WTC11 (cell line): ENCODE measurements at regions not wholly inside any gene's neighbourhood (a gene's known extent, or its start where the extent isn't known, plus 50 kb on each side); places are given as distances from the start of the nearest gene placed in this dataset.

Experiments used
- ATAC-seq: fragments of 200-7000 bp; cut with Tn5 transposase; 2 replicates; pipeline ENCODE4 v1.10.0; 2021; ENCODE audit warnings: mild to moderate bottlenecking, moderate library complexity
- CTCF ChIA-PET: fragments of 300-600 bp; sonication (Branson Sonifier 250); formaldehyde crosslinking; loops from one replicate; lab custom pipeline; 2021; ENCODE audit warnings: antibody characterized with exemption; lab: Charles Lee
- POLR2A ChIA-PET: fragments of 350-600 bp; sonication (Branson Sonifier 250); formaldehyde crosslinking; loops from one replicate; lab custom pipeline; 2021; ENCODE audit warnings: antibody characterized with exemption; lab: Charles Lee
- DNase-seq: peaks from one replicate; pipeline ENCODE4 v3.0.0; 2021; ENCODE audit warnings: low spot score
- H3K27ac Mint-ChIP-seq: 2 replicates; pipeline ENCODE4 v1.8.0; 2021; ENCODE audit warnings: mixed read lengths
- H3K27me3 Mint-ChIP-seq: 2 replicates; pipeline ENCODE4 v1.8.0; 2021; ENCODE audit warnings: low read depth, mild to moderate bottlenecking, moderate library complexity, mixed read lengths
- H3K36me3 Mint-ChIP-seq: 2 replicates; pipeline ENCODE4 v1.8.0; 2021; ENCODE audit warnings: mixed read lengths
- H3K4me1 Mint-ChIP-seq: 2 replicates; pipeline ENCODE4 v1.8.0; 2022; ENCODE audit warnings: mixed read lengths
- H3K4me3 Mint-ChIP-seq: 2 replicates; pipeline ENCODE4 v1.8.0; 2021; ENCODE audit warnings: mild to moderate bottlenecking, moderate library complexity, mixed read lengths
- H3K9me3 Mint-ChIP-seq: 2 replicates; pipeline ENCODE4 v1.8.0; 2021; ENCODE audit warnings: mixed read lengths
- CREB1 ChIP-seq: sonication (generic); formaldehyde crosslinking; IDR thresholded peaks from 2 replicates; pipeline ENCODE4 v1.8.0; 2023; ENCODE audit warnings: mild to moderate bottlenecking, missing genetic modification reagents
- ELF4 ChIP-seq: sonication (generic); formaldehyde crosslinking; IDR thresholded peaks from 2 replicates; pipeline ENCODE4 v1.8.1; 2022; ENCODE audit warnings: low read depth, mild to moderate bottlenecking, moderate library complexity, missing genetic modification reagents
- FOXP1 ChIP-seq: sonication (generic); formaldehyde crosslinking; IDR thresholded peaks from 2 replicates; pipeline ENCODE4 v1.8.0; 2022; ENCODE audit warnings: missing genetic modification reagents, mild to moderate bottlenecking, moderate library complexity, borderline replicate concordance
- FOXP4 ChIP-seq: sonication (generic); formaldehyde crosslinking; IDR thresholded peaks from 2 replicates; pipeline ENCODE4 v1.8.0; 2022; ENCODE audit warnings: mild to moderate bottlenecking, missing genetic modification reagents
- JAZF1 ChIP-seq: fragments of 250-450 bp; sonication (Bioruptor Pico); IDR thresholded peaks from 2 replicates; pipeline ENCODE4 v1.9.0; 2021; ENCODE audit warnings: moderate library complexity, mild to moderate bottlenecking, inconsistent platforms
- KAT7 ChIP-seq: sonication (generic); formaldehyde crosslinking; IDR thresholded peaks from 2 replicates; pipeline ENCODE4 v1.8.1; 2023; ENCODE audit warnings: missing genetic modification reagents, mild to moderate bottlenecking, borderline replicate concordance
- MAX ChIP-seq: sonication (generic); formaldehyde crosslinking; IDR thresholded peaks from 2 replicates; pipeline ENCODE4 v1.8.0; 2022; ENCODE audit warnings: mild to moderate bottlenecking, missing genetic modification reagents
- NFYB ChIP-seq: sonication (generic); formaldehyde crosslinking; conservative IDR thresholded peaks from 2 replicates; pipeline ENCODE4 v1.8.0; 2022; ENCODE audit warnings: low read depth, missing genetic modification reagents
- PREB ChIP-seq: sonication (generic); formaldehyde crosslinking; IDR thresholded peaks from 2 replicates; pipeline ENCODE4 v1.8.1; 2022; ENCODE audit warnings: mild to moderate bottlenecking, missing genetic modification reagents, moderate library complexity, borderline replicate concordance
- SMAD3 ChIP-seq: sonication (generic); formaldehyde crosslinking; IDR thresholded peaks from 2 replicates; pipeline ENCODE4 v1.8.0; 2022; ENCODE audit warnings: missing genetic modification reagents, mild to moderate bottlenecking, borderline replicate concordance
- SMAD4 ChIP-seq: sonication (generic); formaldehyde crosslinking; IDR thresholded peaks from 2 replicates; pipeline ENCODE4 v1.8.0; 2022; ENCODE audit warnings: mild to moderate bottlenecking, missing genetic modification reagents
- SOX15 ChIP-seq: fragments of 250-450 bp; sonication (Bioruptor Pico); IDR thresholded peaks from 2 replicates; pipeline ENCODE4 v1.9.0; 2021; ENCODE audit warnings: mild to moderate bottlenecking
- TP53 ChIP-seq: sonication (generic); formaldehyde crosslinking; IDR thresholded peaks from 2 replicates; pipeline ENCODE4 v1.8.1; 2023; ENCODE audit warnings: mild to moderate bottlenecking, missing genetic modification reagents
- USF2 ChIP-seq: sonication (generic); formaldehyde crosslinking; IDR thresholded peaks from 2 replicates; pipeline ENCODE4 v1.8.1; 2023; ENCODE audit warnings: mild to moderate bottlenecking, missing genetic modification reagents, moderate library complexity
- ZBTB43 ChIP-seq: sonication (generic); formaldehyde crosslinking; IDR thresholded peaks from 2 replicates; pipeline ENCODE4 v1.8.1; 2023; ENCODE audit warnings: mild to moderate bottlenecking, missing genetic modification reagents
- ZNF317 ChIP-seq: sonication (generic); formaldehyde crosslinking; IDR thresholded peaks from 2 replicates; pipeline ENCODE4 v1.8.1; 2023; ENCODE audit warnings: low read depth, mild to moderate bottlenecking, moderate library complexity, missing genetic modification reagents, borderline replicate concordance

- Mint-ChIP-seq H3K27ac (no peak overlapping the region), H3K4me1 (peaks cover 10% of the 10 kb centered on the region), H3K27me3 (no peaks in the 10 kb centered on the region; the same call in 1 of the 2 replicates), H3K9me3 (peaks cover 13% of the 10 kb centered on the region), H3K4me3 (no peak overlapping the region), H3K36me3 (no peaks in the 10 kb centered on the region; the same call in 1 of the 2 replicates)
- ATAC-seq (no peak), DNase-seq (no peak)
- CTCF ChIA-PET = no interaction called here
- POLR2A ChIA-PET = no interaction called here
- TF ChIP-seq ELF4 (CRISPR knock-in tag) = no peak
- no peak for TF ChIP-seq SOX15 (CRISPR knock-in tag)
Measured at GRCh38 chr15:87219650-87220615, 1036.6 kb downstream of the NTRK3 start.

- peaks cover 32% of the 10 kb centered on the region for H3K4me1 Mint-ChIP-seq
- CTCF ChIA-PET = interaction anchor here (0.9 kb wide), 1 partner anchor 299 kb away, joined by 3 read pairs; no protein-coding TSS in a partner anchor
- DNase-seq = no peak
Measured at GRCh38 chr15:87215100-87215499, 1041.4 kb downstream of the NTRK3 start.

GRCh38 chr15:87213626-87214025 lies 1042.9 kb downstream of the NTRK3 start:
- peaks cover 32% of the 10 kb centered on the region for H3K4me1 Mint-ChIP-seq
- ChIA-PET CTCF (no interaction called here), POLR2A (no interaction called here)
- no peaks in the 10 kb centered on the region for H3K36me3 Mint-ChIP-seq
- ATAC-seq (no peak), DNase-seq (no peak)
- H3K27ac Mint-ChIP-seq = no peak overlapping the region
- peaks cover 11% of the 10 kb centered on the region for H3K27me3 Mint-ChIP-seq
- H3K9me3 Mint-ChIP-seq = no peaks in the 10 kb centered on the region
- TF ChIP-seq FOXP1 (CRISPR knock-in tag) (no peak), ELF4 (CRISPR knock-in tag) (no peak), ZBTB43 (CRISPR knock-in tag) (no peak), ZNF317 (CRISPR knock-in tag) (no peak), KAT7 (CRISPR knock-in tag) (no peak), NFYB (no peak), MAX (CRISPR knock-in tag) (no peak)
- H3K4me3 Mint-ChIP-seq = no peak overlapping the region

More at GRCh38 chr15:87215100-87215499, 1041.4 kb downstream of the NTRK3 start:
- no peaks in the 10 kb centered on the region; the same call in 1 of the 2 replicates for H3K36me3 Mint-ChIP-seq
- POLR2A ChIA-PET = no interaction called here
- H3K27ac Mint-ChIP-seq = no peak overlapping the region
- H3K4me3 Mint-ChIP-seq = no peak overlapping the region
- H3K27me3 Mint-ChIP-seq = peaks cover 11% of the 10 kb centered on the region
- H3K9me3 Mint-ChIP-seq = 0 out of 2 replicates have a peak, but pooled peaks cover under 1% of the 10 kb centered on the region
- ATAC-seq = peak; percentile 87
- TF ChIP-seq FOXP4 (CRISPR knock-in tag) (no peak), USF2 (CRISPR knock-in tag) (peak; percentile 65; the same call in 1 of the 2 replicates)
- TF ChIP-seq, all 79 proteins: peak for 1

GRCh38 chr15:87212041-87212440 lies 1044.5 kb downstream of the NTRK3 start:
- H3K4me1 Mint-ChIP-seq = peaks cover 32% of the 10 kb centered on the region
- H3K36me3 Mint-ChIP-seq = no peaks in the 10 kb centered on the region
- H3K27me3 Mint-ChIP-seq = peaks cover 11% of the 10 kb centered on the region
- DNase-seq (no peak), ATAC-seq (no peak)
- no peak overlapping the region for H3K27ac Mint-ChIP-seq
- TF ChIP-seq SMAD4 (CRISPR knock-in tag) (no peak), SMAD3 (no peak), PREB (CRISPR knock-in tag) (no peak), JAZF1 (CRISPR knock-in tag) (no peak), TP53 (no peak), CREB1 (CRISPR knock-in tag) (no peak)
- CTCF ChIA-PET = no interaction called here
- no peak overlapping the region for H3K4me3 Mint-ChIP-seq
- POLR2A ChIA-PET = no interaction called here
- H3K9me3 Mint-ChIP-seq = no peaks in the 10 kb centered on the region
